GM23338 (cell line): ENCODE measurements at regions not wholly inside any gene's neighbourhood (a gene's known extent, or its start where the extent isn't known, plus 50 kb on each side); places are given as distances from the start of the nearest gene placed in this dataset.

ENCODE experiments used
- CREB1 ChIP-seq: fragments of 250-450 bp; sonication (Bioruptor Pico); IDR thresholded peaks from 2 replicates; pipeline ENCODE4 v1.5.0; 2020; ENCODE audit warnings: low read depth, mild to moderate bottlenecking, moderate library complexity
- CTCF ChIP-seq, 2 experiments: fragments of 200-600 bp in 1 of 2; sonication (generic) in 1 of 2; conservative IDR thresholded peaks; 2 replicates each; pipeline versions ENCODE4 v1.5.1 to v1.6.1; 2016 to 2017; ENCODE audit warnings: antibody characterized with exemption in 2 of 2, low read depth in 2 of 2, mild to moderate bottlenecking in 2 of 2, moderate library complexity in 1 of 2
- ETS1 ChIP-seq: IDR thresholded peaks from 2 replicates; pipeline ENCODE4 v1.6.1; 2016; ENCODE audit warnings: antibody characterized with exemption
- EZH2 ChIP-seq: fragments of 200-600 bp; sonication (generic); IDR thresholded peaks from one replicate; pipeline ENCODE4 v1.8.0; 2017; ENCODE audit warnings: antibody characterized with exemption, mild to moderate bottlenecking, low read depth; ENCODE audit not compliant: unreplicated experiment
- EZH2phosphoT487 ChIP-seq: fragments of 200-600 bp; sonication (generic); IDR thresholded peaks from one replicate; pipeline ENCODE4 v1.8.1; 2018; ENCODE audit warnings: antibody characterized with exemption; ENCODE audit not compliant: unreplicated experiment
- JUNB ChIP-seq: IDR thresholded peaks from one replicate; pipeline ENCODE4 v1.6.1; 2016; ENCODE audit warnings: antibody characterized with exemption; ENCODE audit not compliant: unreplicated experiment
- NANOG ChIP-seq: IDR thresholded peaks from 2 replicates; pipeline ENCODE4 v1.6.1; 2016; ENCODE audit warnings: antibody characterized with exemption, borderline replicate concordance
- POLR2AphosphoS5 ChIP-seq: IDR thresholded peaks from 2 replicates; pipeline ENCODE4 v1.6.1; 2016; ENCODE audit warnings: antibody characterized with exemption, low read depth
- REST ChIP-seq: IDR thresholded peaks from one replicate; pipeline ENCODE4 v1.6.1; 2018; ENCODE audit warnings: antibody characterized with exemption; ENCODE audit not compliant: unreplicated experiment
- STAT1 ChIP-seq: IDR thresholded peaks from one replicate; pipeline ENCODE4 v1.6.1; 2016; ENCODE audit warnings: antibody characterized with exemption; ENCODE audit not compliant: unreplicated experiment
- ZNF114 ChIP-seq: fragments of 250-450 bp; sonication (Bioruptor Pico); IDR thresholded peaks from 2 replicates; pipeline ENCODE4 v1.5.0; 2020; ENCODE audit warnings: mild to moderate bottlenecking, moderate library complexity
- ZNF331 ChIP-seq: fragments of 250-450 bp; sonication (Bioruptor Pico); IDR thresholded peaks from 2 replicates; pipeline ENCODE4 v1.5.0; 2020; ENCODE audit warnings: low read depth, mild to moderate bottlenecking, moderate library complexity

GRCh38 chr13:73745190-73745589 lies 389.0 kb downstream of the KLF12 start:
- TF ChIP-seq CTCF (conservative IDR thresholded peaks at IDR 0.05; ENCODE audit: low read depth in 2 of 2) (no peak), REST (no peak), EZH2phosphoT487 (no peak), POLR2AphosphoS5 (no peak), EZH2 (no peak), JUNB (no peak), ZNF114 (CRISPR knock-in tag) (no peak), ETS1 (no peak), NANOG (no peak), STAT1 (no peak), CREB1 (CRISPR knock-in tag) (no peak), ZNF331 (CRISPR knock-in tag) (no peak)
